PC-3 (cell line): ENCODE measurements at regions not wholly inside any gene's neighbourhood (a gene's known extent, or its start where the extent isn't known, plus 50 kb on each side); places are given as distances from the start of the nearest gene placed in this dataset.

Source experiments
- ATAC-seq: fragments of 200-7000 bp; cut with Tn5 transposase; 2 replicates; pipeline ENCODE4 v1.9.1; 2020; ENCODE audit warnings: mild to moderate bottlenecking, moderate library complexity
- BruUV-seq: library from RNA; stranded (reverse); fragments of 400-500 nt; replicated peaks from 2 replicates; lab custom pipeline; 2021; lab: Mats Ljungman, UMichigan
- CTCF ChIA-PET: fragments of 300-600 bp; sonication (Branson Sonifier 250); formaldehyde crosslinking; loops from one replicate; lab custom pipeline; 2022; ENCODE audit warnings: antibody characterized with exemption; lab: Charles Lee
- POLR2A ChIA-PET: fragments of 300-600 bp; sonication (Branson Sonifier 250); formaldehyde crosslinking; loops from one replicate; lab custom pipeline; 2022; ENCODE audit warnings: antibody characterized with exemption; ENCODE audit not compliant: unreplicated experiment; lab: Charles Lee
- DNase-seq: peaks from one replicate; pipeline ENCODE4 v3.0.0-alpha.2; 2015
- H2AFZ ChIP-seq: fragments of 300-600 bp; sonication (generic); 2 replicates; pipeline ENCODE4 v1.6.0; 2016; ENCODE audit warnings: antibody characterized with exemption, low read length
- H3F3A ChIP-seq: fragments of 300-600 bp; sonication (generic); one replicate; pipeline ENCODE4 v1.6.0; 2017; ENCODE audit warnings: antibody characterized with exemption, low read length, control low read depth, mild to moderate bottlenecking; ENCODE audit not compliant: unreplicated experiment
- H3K27ac ChIP-seq: fragments of 300-600 bp; sonication (generic); 2 replicates; pipeline ENCODE4 v1.5.1; 2016; ENCODE audit warnings: mild to moderate bottlenecking, low read length
- H3K27me3 ChIP-seq: fragments of 300-600 bp; sonication (generic); 2 replicates; pipeline ENCODE4 v1.6.1; 2016; ENCODE audit warnings: low read length, mixed read lengths
- H3K36me3 ChIP-seq: fragments of 300-600 bp; sonication (generic); 2 replicates; pipeline ENCODE4 v1.6.1; 2016; ENCODE audit warnings: low read depth, mixed run types, low read length, mixed read lengths
- H3K4me1 ChIP-seq: fragments of 300-600 bp; sonication (generic); 2 replicates; pipeline ENCODE4 v1.5.1; 2016; ENCODE audit warnings: low read length; ENCODE audit not compliant: insufficient read depth
- H3K4me2 ChIP-seq: fragments of 300-600 bp; sonication (generic); 2 replicates; pipeline ENCODE4 v1.6.0; 2016; ENCODE audit warnings: low read length
- H3K4me3 ChIP-seq: fragments of 300-600 bp; sonication (generic); 2 replicates; pipeline ENCODE4 v1.5.1; 2016; ENCODE audit warnings: mild to moderate bottlenecking, low read length, mixed read lengths
- H3K79me2 ChIP-seq: fragments of 300-600 bp; sonication (generic); 2 replicates; pipeline ENCODE4 v1.6.1; 2017; ENCODE audit warnings: low read length, mixed read lengths
- H3K9ac ChIP-seq: fragments of 300-600 bp; sonication (generic); 2 replicates; pipeline ENCODE4 v1.6.0; 2016; ENCODE audit warnings: mild to moderate bottlenecking, low read length
- H3K9me2 ChIP-seq: fragments of 300-600 bp; sonication (generic); replicated peaks from 2 replicates; pipeline ENCODE4 v1.6.1; 2016; ENCODE audit warnings: mixed run types, low read length, mixed read lengths
- H3K9me3 ChIP-seq: fragments of 300-600 bp; sonication (generic); 2 replicates; pipeline ENCODE4 v1.6.1; 2016; ENCODE audit warnings: low read length, mixed read lengths
- H4K20me1 ChIP-seq: fragments of 300-600 bp; sonication (generic); 2 replicates; pipeline ENCODE4 v1.6.1; 2016; ENCODE audit warnings: low read length, mixed read lengths
- EZH2 ChIP-seq: fragments of 300-600 bp; sonication (generic); IDR thresholded peaks from one replicate; pipeline ENCODE4 v1.6.1; 2017; ENCODE audit warnings: antibody characterized with exemption, mild to moderate bottlenecking, low read length; ENCODE audit not compliant: unreplicated experiment
- EZH2phosphoT487 ChIP-seq: fragments of 300-600 bp; sonication (generic); IDR thresholded peaks from 2 replicates; pipeline ENCODE4 v1.6.1; 2018; ENCODE audit warnings: mild to moderate bottlenecking, antibody characterized with exemption, low read length, borderline replicate concordance
- intact Hi-C: fragments of 100-400 bp; cut with micrococcal nuclease; formaldehyde crosslinking; loops from 2 replicates; pipeline ENCODE4 v1.9.0; 2023
- TF ChIP-seq, protein P1 (sequence below): fragments of 300-600 bp; sonication (generic); conservative IDR thresholded peaks from 2 replicates; pipeline ENCODE4 v1.5.1; 2017; ENCODE audit warnings: antibody characterized with exemption, low read depth, mild to moderate bottlenecking, low read length

DNA sequence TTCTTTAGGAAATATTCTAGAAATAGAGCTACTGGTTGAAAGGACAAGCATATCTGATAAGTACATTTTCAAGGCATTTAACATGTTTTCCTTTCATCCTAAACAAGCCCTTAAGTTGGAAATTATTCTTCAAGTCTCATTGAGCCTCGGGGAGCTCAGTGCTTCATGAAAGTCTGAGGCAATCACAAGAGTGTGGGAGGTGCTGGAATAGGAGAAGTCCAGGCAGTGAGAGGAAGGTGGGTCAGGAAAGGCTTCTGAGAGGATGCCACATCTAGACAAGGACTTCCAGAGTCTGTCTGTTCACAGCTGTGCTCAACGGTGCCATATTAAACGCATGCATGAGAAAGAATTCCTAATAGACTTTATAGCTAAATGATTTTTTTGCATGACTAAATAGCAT, 69.8 kb downstream of the CD83 start:
- CTCF ChIA-PET: no interaction called here
- intact Hi-C loops: no loop called here

DNA sequence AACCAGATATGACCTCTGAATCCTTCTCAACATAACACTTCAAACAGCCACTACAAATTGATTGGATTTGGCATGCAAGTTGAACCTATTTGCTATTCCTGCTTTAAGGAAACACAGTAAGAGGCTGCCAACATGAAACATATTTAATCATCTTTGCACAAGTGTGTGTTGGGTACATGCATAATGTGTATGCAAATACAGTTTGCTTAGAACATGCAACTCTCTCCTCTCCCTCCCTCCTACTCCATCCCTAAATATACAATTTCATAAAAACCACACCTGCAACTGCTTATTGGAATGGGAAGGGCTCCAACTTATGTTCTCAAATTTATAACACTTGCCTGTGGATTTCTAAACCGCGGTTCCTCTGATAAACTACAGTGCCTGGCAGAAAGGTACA, 71.5 kb downstream of the CD83 start:
- no peaks in the 10 kb centered on the region for H3K9me2 ChIP-seq
- H4K20me1 ChIP-seq: no peaks in the 10 kb centered on the region
- POLR2A ChIA-PET: no interaction called here
- no peaks in the 10 kb centered on the region for H3K27me3 ChIP-seq
- no peak for ATAC-seq
- H3K4me2 ChIP-seq: no peak overlapping the region
- no peaks in the 10 kb centered on the region for H3K36me3 ChIP-seq
- no peaks in the 10 kb centered on the region for H3K9me3 ChIP-seq
- no TSS peak for BruUV-seq
- H3K4me3 ChIP-seq: no peak overlapping the region
- H3K79me2 ChIP-seq: no peaks in the 10 kb centered on the region
- H3K9ac ChIP-seq: no peak overlapping the region
- intact Hi-C loops: no loop called here
- DNase-seq: no peak
- no peak overlapping the region for H3K27ac ChIP-seq
- no peaks in the 10 kb centered on the region for H3F3A ChIP-seq
- no peak overlapping the region for H2AFZ ChIP-seq
- CTCF ChIA-PET: no interaction called here
- H3K4me1 ChIP-seq: no peaks in the 10 kb centered on the region
- TF ChIP-seq, protein P1, sequence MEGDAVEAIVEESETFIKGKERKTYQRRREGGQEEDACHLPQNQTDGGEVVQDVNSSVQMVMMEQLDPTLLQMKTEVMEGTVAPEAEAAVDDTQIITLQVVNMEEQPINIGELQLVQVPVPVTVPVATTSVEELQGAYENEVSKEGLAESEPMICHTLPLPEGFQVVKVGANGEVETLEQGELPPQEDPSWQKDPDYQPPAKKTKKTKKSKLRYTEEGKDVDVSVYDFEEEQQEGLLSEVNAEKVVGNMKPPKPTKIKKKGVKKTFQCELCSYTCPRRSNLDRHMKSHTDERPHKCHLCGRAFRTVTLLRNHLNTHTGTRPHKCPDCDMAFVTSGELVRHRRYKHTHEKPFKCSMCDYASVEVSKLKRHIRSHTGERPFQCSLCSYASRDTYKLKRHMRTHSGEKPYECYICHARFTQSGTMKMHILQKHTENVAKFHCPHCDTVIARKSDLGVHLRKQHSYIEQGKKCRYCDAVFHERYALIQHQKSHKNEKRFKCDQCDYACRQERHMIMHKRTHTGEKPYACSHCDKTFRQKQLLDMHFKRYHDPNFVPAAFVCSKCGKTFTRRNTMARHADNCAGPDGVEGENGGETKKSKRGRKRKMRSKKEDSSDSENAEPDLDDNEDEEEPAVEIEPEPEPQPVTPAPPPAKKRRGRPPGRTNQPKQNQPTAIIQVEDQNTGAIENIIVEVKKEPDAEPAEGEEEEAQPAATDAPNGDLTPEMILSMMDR: no peak
- no peak for TF ChIP-seq EZH2phosphoT487
- TF ChIP-seq EZH2: no peak

More for the DNA sequence above, 69.8 kb downstream of the CD83 start:
- Histone ChIP-seq H3K27me3 (no peaks in the 10 kb centered on the region), H2AFZ (no peak overlapping the region), H3K4me1 (no peaks in the 10 kb centered on the region), H3K79me2 (no peaks in the 10 kb centered on the region), H3K9me2 (no peaks in the 10 kb centered on the region), H3K36me3 (no peaks in the 10 kb centered on the region), H3K9me3 (no peaks in the 10 kb centered on the region), H3K9ac (no peak overlapping the region), H3K27ac (no peak overlapping the region), H3K4me3 (no peak overlapping the region), H3K4me2 (no peak overlapping the region), H4K20me1 (no peaks in the 10 kb centered on the region), H3F3A (no peaks in the 10 kb centered on the region)
- TF ChIP-seq EZH2: no peak
- BruUV-seq: no TSS peak
- DNase-seq (no peak), ATAC-seq (no peak)
- POLR2A ChIA-PET: no interaction called here

DNA sequence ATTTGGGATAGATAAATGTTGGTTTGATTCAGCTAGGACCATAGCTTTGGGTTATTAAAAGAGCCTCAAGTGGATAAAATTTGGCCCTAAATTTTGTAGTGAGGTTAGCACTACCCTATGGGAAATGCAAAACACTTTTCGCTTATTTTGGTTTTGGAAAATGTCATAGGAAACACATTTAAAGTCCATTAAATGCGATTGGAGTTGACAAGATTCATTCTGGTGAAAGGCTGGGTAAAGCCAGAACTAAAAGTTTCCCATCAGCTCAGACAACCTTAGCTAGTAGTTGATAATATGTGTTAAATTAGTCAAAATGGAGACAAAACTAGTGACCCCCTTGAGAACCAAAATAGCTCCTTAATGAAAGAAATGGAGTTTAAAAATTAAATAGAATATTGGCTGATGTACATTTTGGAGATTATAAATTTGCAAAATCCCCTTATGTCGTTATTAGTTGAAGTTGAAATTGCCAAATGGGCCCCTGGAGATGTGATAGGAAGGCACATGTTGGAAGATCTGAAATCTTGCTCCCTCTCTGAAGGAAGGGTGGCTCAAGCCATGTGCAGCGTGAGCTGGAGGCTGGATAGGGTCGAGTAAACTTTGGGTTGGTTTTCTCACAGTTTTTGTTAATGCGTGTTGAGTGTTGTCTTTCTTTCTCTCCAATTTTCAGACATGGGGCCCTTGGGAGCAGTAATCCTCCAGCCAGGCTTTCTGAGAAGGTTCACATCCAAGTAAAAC, 72.8 kb downstream of the CD83 start:
- no peak for DNase-seq
- Histone ChIP-seq H3K79me2 (no peaks in the 10 kb centered on the region), H3K9me3 (no peaks in the 10 kb centered on the region), H3K4me1 (no peaks in the 10 kb centered on the region), H4K20me1 (no peaks in the 10 kb centered on the region), H3K4me3 (no peak overlapping the region), H3K9me2 (no peaks in the 10 kb centered on the region), H3K36me3 (no peaks in the 10 kb centered on the region), H3K27ac (no peak overlapping the region), H3K27me3 (no peaks in the 10 kb centered on the region), H3K4me2 (no peak overlapping the region), H3F3A (no peaks in the 10 kb centered on the region), H3K9ac (no peak overlapping the region), H2AFZ (no peak overlapping the region)
- TF ChIP-seq EZH2 (no peak), EZH2phosphoT487 (no peak)
- TF ChIP-seq, protein P1: no peak
- ChIA-PET CTCF (no interaction called here), POLR2A (interaction anchor here (0.6 kb wide), 1 partner anchor 571 kb away, joined by 3 read pairs; no protein-coding TSS in a partner anchor)
- intact Hi-C loops: no loop called here
- ATAC-seq: no peak
- no TSS peak for BruUV-seq
